ENCODE measurements at regions not wholly inside any gene's neighbourhood (a gene's known extent, or its start where the extent isn't known, plus 50 kb on each side); places are given as distances from the start of the nearest gene placed in this dataset.

GRCh38 chr2:58957188-58957840 lies 716.2 kb upstream of the FANCL start:
- no peak for ATAC-seq
- RAD21 ChIA-PET (ENCODE audit: unreplicated experiment) = no interaction called here
- H4K20me1 ChIP-seq (ENCODE audit: control insufficient read depth, insufficient read depth) = no peaks in the 10 kb centered on the region

More at GRCh38 chr2:58957188-58957840, 716.2 kb upstream of the FANCL start:
- CTCF ChIA-PET = no interaction called here
- Histone ChIP-seq H3K9me3 (replicated peaks; ENCODE audit: control insufficient read depth, insufficient read depth, low read length) (no peaks in the 10 kb centered on the region), H3K27ac (ENCODE audit: control insufficient read depth, insufficient read depth) (no peak overlapping the region), H3K36me3 (ENCODE audit: control insufficient read depth in 2 of 2, insufficient read depth in 2 of 2, low read length in 1 of 2) (no peaks in the 10 kb centered on the region), H3K27me3 (replicated peaks in 1 of 2; ENCODE audit: control insufficient read depth in 2 of 2, insufficient read depth in 2 of 2, low read length in 1 of 2) (no peaks in the 10 kb centered on the region), H3K9ac (ENCODE audit: control insufficient read depth, insufficient read depth, low read length) (no peak overlapping the region), H2AFZ (ENCODE audit: control insufficient read depth, low read depth, low read length) (no peak overlapping the region), H3K79me2 (ENCODE audit: control insufficient read depth, insufficient read depth, low read length) (no peaks in the 10 kb centered on the region), H3K4me2 (ENCODE audit: control insufficient read depth, insufficient read depth) (no peak overlapping the region), H3K4me3 (no peak overlapping the region), H3K4me1 (ENCODE audit: control insufficient read depth, insufficient read depth, low read length) (no peaks in the 10 kb centered on the region)
- FAIRE-seq = no peak
- 24% methylated on average over 4 of the region's 4 CpGs for whole genome bisulfite sequencing (ENCODE audit: insufficient coverage, insufficient replicate concordance, low lambda C conversion rate, missing lambda C conversion rate)
- BruUV-seq (replicated peaks) = no TSS peak
- POLR2A ChIA-PET = no interaction called here
- TF ChIP-seq MLLT1 (IDR thresholded peaks at IDR 0.05) (no peak), CEBPZ (IDR thresholded peaks at IDR 0.05; ENCODE audit: low read depth, low read length) (no peak), JUND (IDR thresholded peaks at IDR 0.05; ENCODE audit: low read depth, low read length) (no peak), NR2C1 (IDR thresholded peaks at IDR 0.05) (no peak), ZZZ3 (IDR thresholded peaks at IDR 0.05; ENCODE audit: control insufficient read depth, insufficient read length, low read depth) (no peak), RCOR1 (conservative IDR thresholded peaks at IDR 0.05; ENCODE audit: low read depth, low read length) (no peak), ASH2L (IDR thresholded peaks at IDR 0.05; ENCODE audit: borderline replicate concordance, low read depth) (no peak), MYC (IDR thresholded peaks at IDR 0.05; ENCODE audit: insufficient read depth, insufficient read length, insufficient replicate concordance, low read length, severe bottlenecking) (no peak), ATF7 (IDR thresholded peaks at IDR 0.05; ENCODE audit: low read depth) (no peak), CBX3 (IDR thresholded peaks at IDR 0.05; ENCODE audit: borderline replicate concordance, low read depth) (no peak), TCF7 (IDR thresholded peaks at IDR 0.05; ENCODE audit: borderline replicate concordance) (no peak), MEF2A (IDR thresholded peaks at IDR 0.05; ENCODE audit: insufficient read depth, low read depth, low read length) (no peak), SMARCA5 (IDR thresholded peaks at IDR 0.05) (no peak), RAD51 (IDR thresholded peaks at IDR 0.05) (no peak), ZSCAN29 (IDR thresholded peaks at IDR 0.05) (no peak), ZBED1 (IDR thresholded peaks at IDR 0.05; ENCODE audit: borderline replicate concordance) (no peak), SRF (IDR thresholded peaks at IDR 0.05; ENCODE audit: low read depth in 2 of 2, low read length in 2 of 2) (no peak), SUZ12 (IDR thresholded peaks at IDR 0.05; ENCODE audit: unreplicated experiment) (no peak), POLR2AphosphoS2 (IDR thresholded peaks at IDR 0.05; ENCODE audit: low read depth, low read length) (no peak)
- SMC1A ChIA-PET (ENCODE audit: uncharacterized antibody, unreplicated experiment) = no interaction called here
- intact Hi-C loops (cut with micrococcal nuclease; ENCODE audit: unreplicated experiment) (no loop called here), in situ Hi-C loops (cut with MboI) (no loop called here)
- DNase-seq (ENCODE audit: low read depth, low spot score) = no peak

Measured in GM12878 (cell line).